Ovary (tissue), 7 donors: ENCODE measurements at regions not wholly inside any gene's neighbourhood (a gene's known extent, or its start where the extent isn't known, plus 50 kb on each side); places are given as distances from the start of the nearest gene placed in this dataset.

ENCODE experiments used
- DNase-seq, 5 donors: peaks; one replicate each; pipeline ENCODE4 v3.0.0-alpha.2; 2019 to 2020
- H3K27ac ChIP-seq, 2 donors: fragments of 200-600 bp; one replicate each; pipeline versions ENCODE4 v1.5.1 to v1.8.0; 2019 to 2022
- H3K27me3 ChIP-seq: fragments of 200-600 bp; one replicate; pipeline ENCODE4 v1.8.0; 2022
- H3K36me3 ChIP-seq: fragments of 200-600 bp; sonication (generic); one replicate; pipeline ENCODE4 v1.5.1; 2019
- H3K4me1 ChIP-seq: one replicate; pipeline ENCODE4 v1.8.1; 2013; ENCODE audit warnings: mild to moderate bottlenecking, moderate library complexity; ENCODE audit not compliant: insufficient read depth
- H3K4me3 ChIP-seq: fragments of 200-600 bp; sonication (generic); one replicate; pipeline ENCODE4 v1.5.1; 2017
- H3K9me3 ChIP-seq, 2 donors: fragments of 200-600 bp in 1 of 2; sonication (generic) in 1 of 2; one replicate each; pipeline versions ENCODE4 v1.5.1 to v1.8.1; 2013 to 2019; ENCODE audit warnings: mild to moderate bottlenecking in 1 of 2, moderate library complexity in 1 of 2
- EP300 ChIP-seq: sonication (generic); formaldehyde crosslinking; IDR thresholded peaks from one replicate; pipeline ENCODE4 v1.6.1; 2017; ENCODE audit warnings: antibody characterized with exemption
- POLR2A ChIP-seq: fragments of 450-650 bp; IDR thresholded peaks from one replicate; pipeline ENCODE4 v1.6.1; 2017; ENCODE audit warnings: antibody characterized with exemption, mild to moderate bottlenecking, moderate library complexity
- WGBS, 3 donors: extraction: QIAGEN DNeasy Blood & Tissue Kit in 1 of 3; methylation state at CpG; one replicate each; pipeline versions ENCODE4 v1.1.5 to v1.1.7; 2013 to 2017; 5-methylcytosine and 5-hydroxymethylcytosine counted together
- intact Hi-C, 4 donors: fragments of 100-400 bp; cut with DNase I; formaldehyde crosslinking; loops; one replicate each; pipeline versions ENCODE4 v1.11.0 to v1.15.1; 2022 to 2023
- TF ChIP-seq, protein P1 (sequence below), 3 donors: fragments of 450-650 bp in 2 of 3; fragments of 200-600 bp in 1 of 3; IDR thresholded peaks; one replicate each; pipeline versions ENCODE4 v1.5.1 to v1.8.0; 2016 to 2022; ENCODE audit warnings: antibody characterized with exemption in 3 of 3, mild to moderate bottlenecking in 1 of 3
- donor health status: DM: no; HTN: no; CAD: no; lungs with moderate emphysema.
- donor health status: DM: no; HTN: no; CAD: no.
- donor health status: Bipolar disorder and iron deficiency.
- donor health status: DM: no; HTN: no; CAD: no.
- donor health status: DM: yes; HTN: yes; CAD: no.

DNA sequence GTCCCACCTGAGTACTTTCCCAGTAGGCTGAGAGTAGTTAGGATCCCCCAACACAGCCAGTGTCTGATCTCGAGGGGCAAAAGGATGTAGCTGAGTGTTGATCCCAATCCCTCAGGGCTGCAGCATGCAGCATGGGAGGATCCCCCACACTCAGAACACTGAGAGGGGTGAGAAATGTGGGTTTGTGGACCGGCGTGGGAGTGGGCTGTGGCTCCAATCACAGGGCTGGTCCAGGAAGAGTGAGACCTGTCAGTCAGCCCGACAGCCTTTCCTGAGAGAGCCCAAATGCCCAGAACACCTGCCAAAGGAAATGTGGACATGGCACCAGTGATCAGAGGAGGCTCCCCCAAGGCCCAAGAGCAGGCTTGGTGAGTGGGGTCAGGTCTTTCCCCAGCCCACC, 228.3 kb upstream of the MGAT4C start:
- 85 to 88% (median 87%) methylated on average over 4 of the region's 4 CpGs for WGBS, 3 donors

DNA sequence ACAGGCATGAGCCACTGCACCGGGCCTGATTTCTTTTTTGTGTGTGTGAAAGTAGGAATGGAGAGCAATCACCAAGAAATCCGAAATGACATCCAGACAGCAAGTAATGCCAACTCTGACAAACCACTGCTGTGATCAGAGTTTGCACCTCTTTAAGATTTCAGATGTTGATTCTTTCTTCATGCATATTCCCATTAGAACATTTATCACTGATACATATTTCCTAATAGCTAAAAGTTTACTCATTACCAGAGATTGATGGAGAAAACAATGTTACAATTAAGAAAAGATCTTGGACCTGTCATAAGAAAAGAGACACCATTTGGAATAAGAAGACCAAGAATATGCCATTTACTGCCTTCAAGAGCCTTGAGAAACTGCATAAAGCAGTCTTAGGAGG, 217.0 kb upstream of the MGAT4C start:
- Histone ChIP-seq H3K36me3 (no peaks in the 10 kb centered on the region), H3K27ac (no peak overlapping the region), H3K27me3 (no peaks in the 10 kb centered on the region), H3K4me1 (no peaks in the 10 kb centered on the region), H3K4me3 (no peak overlapping the region), H3K9me3 (no peaks in the 10 kb centered on the region)
- WGBS, 3 donors: 81 to 90% (median 87%) methylated on average over 2 of the region's 2 CpGs
- no peak for DNase-seq
- intact Hi-C loops: no loop called here
- TF ChIP-seq POLR2A (no peak), EP300 (no peak)
- TF ChIP-seq, protein P1, sequence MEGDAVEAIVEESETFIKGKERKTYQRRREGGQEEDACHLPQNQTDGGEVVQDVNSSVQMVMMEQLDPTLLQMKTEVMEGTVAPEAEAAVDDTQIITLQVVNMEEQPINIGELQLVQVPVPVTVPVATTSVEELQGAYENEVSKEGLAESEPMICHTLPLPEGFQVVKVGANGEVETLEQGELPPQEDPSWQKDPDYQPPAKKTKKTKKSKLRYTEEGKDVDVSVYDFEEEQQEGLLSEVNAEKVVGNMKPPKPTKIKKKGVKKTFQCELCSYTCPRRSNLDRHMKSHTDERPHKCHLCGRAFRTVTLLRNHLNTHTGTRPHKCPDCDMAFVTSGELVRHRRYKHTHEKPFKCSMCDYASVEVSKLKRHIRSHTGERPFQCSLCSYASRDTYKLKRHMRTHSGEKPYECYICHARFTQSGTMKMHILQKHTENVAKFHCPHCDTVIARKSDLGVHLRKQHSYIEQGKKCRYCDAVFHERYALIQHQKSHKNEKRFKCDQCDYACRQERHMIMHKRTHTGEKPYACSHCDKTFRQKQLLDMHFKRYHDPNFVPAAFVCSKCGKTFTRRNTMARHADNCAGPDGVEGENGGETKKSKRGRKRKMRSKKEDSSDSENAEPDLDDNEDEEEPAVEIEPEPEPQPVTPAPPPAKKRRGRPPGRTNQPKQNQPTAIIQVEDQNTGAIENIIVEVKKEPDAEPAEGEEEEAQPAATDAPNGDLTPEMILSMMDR (IDR thresholded peaks at IDR 0.05): no peak

More for the DNA sequence above, 228.3 kb upstream of the MGAT4C start:
- TF ChIP-seq EP300 (no peak), POLR2A (no peak)
- TF ChIP-seq, protein P1 (IDR thresholded peaks at IDR 0.05): no peak
- Histone ChIP-seq H3K27me3 (no peaks in the 10 kb centered on the region), H3K9me3 (no peaks in the 10 kb centered on the region), H3K36me3 (no peaks in the 10 kb centered on the region), H3K4me1 (no peaks in the 10 kb centered on the region), H3K27ac (no peak overlapping the region), H3K4me3 (no peak overlapping the region)
- DNase-seq: no peak
- intact Hi-C loops: no loop called here

DNA sequence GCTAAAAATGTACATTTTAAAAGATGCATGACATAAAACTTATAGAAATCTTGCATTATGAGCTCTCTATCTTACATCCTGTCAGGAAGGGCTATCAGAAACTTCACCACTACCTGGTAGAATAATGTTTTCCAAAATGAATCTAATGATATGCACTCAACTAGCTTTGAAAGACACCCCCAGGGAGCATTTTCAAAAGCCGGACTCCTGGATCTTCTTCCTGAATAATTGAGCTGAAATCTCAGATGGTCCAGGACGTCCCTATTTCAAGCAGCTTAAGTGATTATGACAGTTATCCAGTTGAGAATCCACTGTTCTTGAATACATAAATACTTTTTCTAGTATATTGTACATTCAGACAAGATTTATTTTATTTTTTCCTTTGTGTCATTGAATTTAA, 200.6 kb upstream of the MGAT4C start:
- no peaks in the 10 kb centered on the region for H3K4me1 ChIP-seq
- H3K36me3 ChIP-seq: no peaks in the 10 kb centered on the region
- H3K27me3 ChIP-seq: no peaks in the 10 kb centered on the region
- TF ChIP-seq, protein P1 (IDR thresholded peaks at IDR 0.05): no peak
- no peak for TF ChIP-seq EP300
- TF ChIP-seq POLR2A: no peak
- no peak for DNase-seq
- H3K9me3 ChIP-seq: no peaks in the 10 kb centered on the region
- intact Hi-C loops: no loop called here
- no peak overlapping the region for H3K4me3 ChIP-seq
- H3K27ac ChIP-seq: no peak overlapping the region
- 75 to 82% (median 79%) methylated on average over 2 of the region's 2 CpGs for WGBS, 3 donors

DNA sequence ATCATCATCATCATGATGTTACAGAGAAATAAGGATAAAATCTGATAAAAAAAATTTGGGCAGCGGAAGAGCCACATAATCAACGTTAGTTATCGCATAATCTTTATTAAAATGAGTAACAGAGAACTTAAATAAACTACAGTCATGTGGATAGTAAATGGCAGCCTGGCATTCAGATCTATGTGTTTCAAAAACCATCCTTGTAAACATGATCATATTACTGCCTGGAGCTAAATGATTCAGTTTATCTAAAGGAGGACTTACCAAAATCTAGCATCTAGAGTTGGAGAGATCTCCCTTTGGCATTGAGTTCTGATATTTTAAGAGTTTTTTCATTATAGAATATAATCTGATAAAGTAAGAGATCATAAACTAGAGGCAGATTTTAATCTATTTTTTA, 200.1 kb upstream of the MGAT4C start:
- TF ChIP-seq POLR2A (no peak), EP300 (no peak)
- TF ChIP-seq, protein P1 (IDR thresholded peaks at IDR 0.05): no peak
- Histone ChIP-seq H3K27ac (no peak overlapping the region), H3K4me1 (no peaks in the 10 kb centered on the region), H3K27me3 (no peaks in the 10 kb centered on the region), H3K4me3 (no peak overlapping the region), H3K36me3 (no peaks in the 10 kb centered on the region), H3K9me3 (no peaks in the 10 kb centered on the region)
- no peak for DNase-seq
- intact Hi-C loops: no loop called here
- WGBS, 3 donors: 85 to 89% (median 88%) methylated on average over 3 of the region's 3 CpGs

DNA sequence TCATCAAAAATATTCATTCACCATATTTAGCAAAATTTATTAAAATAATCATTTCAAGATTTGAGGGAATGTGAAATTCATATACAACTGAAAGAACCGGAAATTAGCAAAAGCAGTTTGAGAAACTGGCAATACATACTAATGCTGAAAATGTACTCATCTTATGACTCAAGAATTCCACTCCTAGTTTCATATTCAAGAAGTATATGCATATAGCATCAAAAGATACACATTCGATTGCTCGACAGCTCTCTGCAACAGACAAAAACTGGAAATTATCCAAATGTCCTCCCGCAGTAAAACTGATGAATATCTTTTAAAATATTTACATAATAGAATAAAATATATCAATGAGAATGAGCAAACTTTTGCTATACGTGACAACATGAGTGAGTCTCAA, 189.2 kb upstream of the MGAT4C start:
- Histone ChIP-seq H3K9me3 (no peaks in the 10 kb centered on the region), H3K4me3 (no peak overlapping the region), H3K36me3 (no peaks in the 10 kb centered on the region), H3K4me1 (no peaks in the 10 kb centered on the region), H3K27ac (no peak overlapping the region), H3K27me3 (no peaks in the 10 kb centered on the region)
- 70 to 72% (median 70%) methylated on average over 5 of the region's 5 CpGs for WGBS, 3 donors
- DNase-seq: no peak
- intact Hi-C loops: no loop called here
- TF ChIP-seq EP300: no peak
- no peak for TF ChIP-seq POLR2A
- TF ChIP-seq, protein P1 (IDR thresholded peaks at IDR 0.05): no peak
